ENCODE measurements at regions not wholly inside any gene's neighbourhood (a gene's known extent, or its start where the extent isn't known, plus 50 kb on each side); places are given as distances from the start of the nearest gene placed in this dataset.

- no peaks in the 10 kb centered on the region for H3K27me3 Mint-ChIP-seq (ENCODE audit: low read depth)
- H3K36me3 Mint-ChIP-seq (ENCODE audit: low read depth) = no peaks in the 10 kb centered on the region
- H3K4me1 Mint-ChIP-seq = peaks cover 23% of the 10 kb centered on the region
- H3K27ac Mint-ChIP-seq (ENCODE audit: unreplicated experiment) = no peak overlapping the region
- H3K9me3 Mint-ChIP-seq = no peaks in the 10 kb centered on the region
- no peak overlapping the region for H3K4me3 Mint-ChIP-seq
- DNase-seq (ENCODE audit: low read depth, low spot score) = no peak
- no peak for TF ChIP-seq CTCF (conservative IDR thresholded peaks at IDR 0.05)
These were observed 59.4 kb upstream of the LIMCH1 start for GRCh38 chr4:41478518-41478917.

GRCh38 chr4:41480896-41481311 is 57.1 kb upstream of the LIMCH1 start:
- Mint-ChIP-seq H3K4me1 (peaks cover 22% of the 10 kb centered on the region), H3K36me3 (ENCODE audit: low read depth) (no peaks in the 10 kb centered on the region), H3K27ac (ENCODE audit: unreplicated experiment) (no peak overlapping the region), H3K4me3 (no peak overlapping the region), H3K27me3 (ENCODE audit: low read depth) (no peaks in the 10 kb centered on the region), H3K9me3 (no peaks in the 10 kb centered on the region)
- no peak for DNase-seq (ENCODE audit: low read depth, low spot score)
- no peak for TF ChIP-seq CTCF (conservative IDR thresholded peaks at IDR 0.05)

- no peak overlapping the region for H3K27ac Mint-ChIP-seq (ENCODE audit: unreplicated experiment)
- no peak overlapping the region for H3K4me3 Mint-ChIP-seq
- TF ChIP-seq CTCF (conservative IDR thresholded peaks at IDR 0.05) = no peak
- peaks cover 2% of the 10 kb centered on the region for H3K36me3 Mint-ChIP-seq (ENCODE audit: low read depth)
- DNase-seq (ENCODE audit: low read depth, low spot score) = no peak
- no peaks in the 10 kb centered on the region for H3K27me3 Mint-ChIP-seq (ENCODE audit: low read depth)
- no peaks in the 10 kb centered on the region for H3K4me1 Mint-ChIP-seq
- no peaks in the 10 kb centered on the region for H3K9me3 Mint-ChIP-seq
These were observed 54.2 kb upstream of the LIMCH1 start for GRCh38 chr4:41483771-41484170.

GRCh38 chr4:41485041-41485440 is 52.9 kb upstream of the LIMCH1 start:
- no peak for TF ChIP-seq CTCF (conservative IDR thresholded peaks at IDR 0.05)
- no peak for DNase-seq (ENCODE audit: low read depth, low spot score)
- Mint-ChIP-seq H3K27me3 (ENCODE audit: low read depth) (no peaks in the 10 kb centered on the region), H3K9me3 (no peaks in the 10 kb centered on the region), H3K36me3 (ENCODE audit: low read depth) (peaks cover 2% of the 10 kb centered on the region), H3K4me3 (no peak overlapping the region), H3K4me1 (no peaks in the 10 kb centered on the region), H3K27ac (ENCODE audit: unreplicated experiment) (no peak overlapping the region)

- H3K27me3 Mint-ChIP-seq (ENCODE audit: low read depth) = no peaks in the 10 kb centered on the region
- H3K4me3 Mint-ChIP-seq = no peak overlapping the region
- H3K36me3 Mint-ChIP-seq (ENCODE audit: low read depth) = peaks cover 7% of the 10 kb centered on the region
- no peak overlapping the region for H3K27ac Mint-ChIP-seq (ENCODE audit: unreplicated experiment)
- no peak for TF ChIP-seq CTCF (conservative IDR thresholded peaks at IDR 0.05)
- no peak for DNase-seq (ENCODE audit: low read depth, low spot score)
- no peaks in the 10 kb centered on the region for H3K4me1 Mint-ChIP-seq
- no peaks in the 10 kb centered on the region for H3K9me3 Mint-ChIP-seq
These were observed 50.0 kb upstream of the LIMCH1 start for GRCh38 chr4:41487868-41488440.

Data from neural crest cell (in vitro differentiated cells).